ENCODE measurements at regions not wholly inside any gene's neighbourhood (a gene's known extent, or its start where the extent isn't known, plus 50 kb on each side); places are given as distances from the start of the nearest gene placed in this dataset.

DNA sequence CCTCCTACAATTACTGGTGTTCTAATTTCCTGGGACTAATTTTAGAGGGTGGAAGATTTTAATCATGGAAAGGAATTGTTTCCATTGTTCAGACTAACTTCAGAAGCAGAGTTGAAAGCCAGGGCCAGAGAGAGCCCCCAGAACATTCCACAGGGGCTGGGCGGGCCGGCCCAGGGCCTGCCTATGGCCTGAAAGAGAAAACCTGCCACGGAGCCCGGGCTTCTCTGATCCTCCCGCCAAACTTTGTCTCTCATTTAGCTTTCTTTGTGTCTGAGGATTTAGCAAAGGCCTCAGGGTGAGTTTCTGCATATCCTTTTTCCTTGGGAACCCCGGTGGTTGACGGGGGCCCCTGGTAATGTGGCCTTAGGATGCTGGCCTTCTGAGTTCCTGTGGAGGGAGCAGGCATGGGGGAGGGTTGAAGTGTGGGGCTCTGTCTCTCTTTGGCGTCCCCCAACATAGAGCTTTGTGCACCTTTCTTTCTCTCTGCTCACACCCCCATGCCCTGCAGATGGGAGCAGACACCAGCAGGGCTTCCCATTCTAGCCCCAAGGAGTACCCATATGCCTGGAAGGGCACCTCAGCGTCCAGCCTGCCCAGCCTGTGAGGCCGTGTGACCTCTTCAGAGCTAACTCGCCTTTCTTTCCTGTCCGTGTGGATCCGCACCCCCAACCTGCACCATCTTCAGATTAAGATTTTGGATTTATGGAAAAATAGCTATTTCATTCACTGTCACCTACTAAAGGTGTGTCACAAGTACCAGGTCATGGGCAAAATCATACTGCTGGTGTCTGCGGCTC lies 539.5 kb downstream of the FGF9 start:
- no peak for TF ChIP-seq POLR2A (IDR thresholded peaks at IDR 0.05)
- TF ChIP-seq, protein P1, sequence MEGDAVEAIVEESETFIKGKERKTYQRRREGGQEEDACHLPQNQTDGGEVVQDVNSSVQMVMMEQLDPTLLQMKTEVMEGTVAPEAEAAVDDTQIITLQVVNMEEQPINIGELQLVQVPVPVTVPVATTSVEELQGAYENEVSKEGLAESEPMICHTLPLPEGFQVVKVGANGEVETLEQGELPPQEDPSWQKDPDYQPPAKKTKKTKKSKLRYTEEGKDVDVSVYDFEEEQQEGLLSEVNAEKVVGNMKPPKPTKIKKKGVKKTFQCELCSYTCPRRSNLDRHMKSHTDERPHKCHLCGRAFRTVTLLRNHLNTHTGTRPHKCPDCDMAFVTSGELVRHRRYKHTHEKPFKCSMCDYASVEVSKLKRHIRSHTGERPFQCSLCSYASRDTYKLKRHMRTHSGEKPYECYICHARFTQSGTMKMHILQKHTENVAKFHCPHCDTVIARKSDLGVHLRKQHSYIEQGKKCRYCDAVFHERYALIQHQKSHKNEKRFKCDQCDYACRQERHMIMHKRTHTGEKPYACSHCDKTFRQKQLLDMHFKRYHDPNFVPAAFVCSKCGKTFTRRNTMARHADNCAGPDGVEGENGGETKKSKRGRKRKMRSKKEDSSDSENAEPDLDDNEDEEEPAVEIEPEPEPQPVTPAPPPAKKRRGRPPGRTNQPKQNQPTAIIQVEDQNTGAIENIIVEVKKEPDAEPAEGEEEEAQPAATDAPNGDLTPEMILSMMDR (IDR thresholded peaks at IDR 0.05), result no peak
